Esophagus muscularis mucosa (tissue), 3 donors: ENCODE measurements at regions not wholly inside any gene's neighbourhood (a gene's known extent, or its start where the extent isn't known, plus 50 kb on each side); places are given as distances from the start of the nearest gene placed in this dataset.

ENCODE experiments used
- CTCF ChIP-seq, 3 experiments: fragments of 200-600 bp in 2 of 3; fragments of 450-650 bp in 1 of 3; sonication (generic) in 2 of 3; IDR thresholded peaks; one replicate each; pipeline ENCODE4 v1.5.1; 2017 to 2019; ENCODE audit warnings: antibody characterized with exemption in 3 of 3, mild to moderate bottlenecking in 2 of 3, moderate library complexity in 1 of 3
- POLR2AphosphoS5 ChIP-seq, 2 donors: sonication (generic); formaldehyde crosslinking; IDR thresholded peaks; one replicate each; pipeline ENCODE4 v1.6.1; 2017; ENCODE audit warnings: antibody characterized with exemption in 2 of 2

- TF ChIP-seq CTCF (IDR thresholded peaks at IDR 0.05) (no peak), POLR2AphosphoS5 (IDR thresholded peaks at IDR 0.05) (no peak)
These were observed 217.4 kb downstream of the NMUR2 start for GRCh38 chr5:152187668-152188067.
